ENCODE measurements at regions not wholly inside any gene's neighbourhood (a gene's known extent, or its start where the extent isn't known, plus 50 kb on each side); places are given as distances from the start of the nearest gene placed in this dataset.

DNA sequence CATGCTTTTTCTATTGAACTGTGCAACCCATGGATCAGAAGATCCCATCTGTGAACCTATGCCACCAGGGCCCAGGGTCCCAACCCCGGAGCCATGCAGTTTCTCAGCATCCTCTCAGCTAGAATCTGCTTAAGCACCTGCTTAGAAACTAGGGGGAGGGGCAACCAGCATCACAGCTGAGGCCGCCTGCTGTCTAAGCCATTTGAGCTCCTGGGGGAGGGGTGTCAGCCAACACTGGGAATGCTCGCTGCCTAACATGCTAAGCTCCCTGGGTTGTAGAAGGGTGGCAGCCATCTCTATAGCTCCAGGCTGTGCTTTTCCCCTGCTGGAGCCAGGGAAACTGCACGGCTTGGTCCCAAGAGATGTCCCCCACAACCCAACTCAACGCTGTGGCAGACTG is 322.8 kb downstream of the EDEM1 start:
- Histone ChIP-seq H3K18ac (ENCODE audit: low read length) (no peak overlapping the region), H3K27me3 (ENCODE audit: control insufficient read depth in 3 of 3, insufficient read depth in 3 of 3, low read depth in 1 of 3, low read length in 3 of 3) (no peaks in the 10 kb centered on the region), H3K27ac (replicated peaks; ENCODE audit: low read length) (no peak overlapping the region), H3K36me3 (replicated peaks in 1 of 2; ENCODE audit: control insufficient read depth in 2 of 2, insufficient read depth in 2 of 2, low read length in 2 of 2) (no peaks in the 10 kb centered on the region), H4K8ac (ENCODE audit: low read depth, low read length) (no peak overlapping the region), H3K4ac (ENCODE audit: low read length) (no peak overlapping the region), H2AK5ac (ENCODE audit: low read depth, low read length) (no peak overlapping the region), H3K9ac (ENCODE audit: low read depth, low read length, poor library complexity) (no peak overlapping the region), H3K23ac (ENCODE audit: low read depth, low read length, poor library complexity) (no peak overlapping the region), H2AFZ (ENCODE audit: low read length) (no peak overlapping the region), H4K91ac (ENCODE audit: low read depth, low read length, poor library complexity) (no peak overlapping the region), H3K4me2 (ENCODE audit: insufficient read depth, low read length, poor library complexity, severe bottlenecking) (no peak overlapping the region), H3K4me3 (ENCODE audit: low read length in 2 of 2) (no peak overlapping the region), H2BK120ac (ENCODE audit: low read depth, low read length) (no peak overlapping the region), H3K4me1 (ENCODE audit: control insufficient read depth in 2 of 2, insufficient read depth in 1 of 2, low read depth in 1 of 2, low read length in 2 of 2) (no peaks in the 10 kb centered on the region), H3K9me3 (replicated peaks in 1 of 2; ENCODE audit: control insufficient read depth in 2 of 2, insufficient read depth in 1 of 2, low read depth in 1 of 2, low read length in 2 of 2) (peaks cover 0 to 5% of the 10 kb centered on the region in 2 donors), H2BK15ac (ENCODE audit: low read length) (no peak overlapping the region), H2BK12ac (ENCODE audit: low read length) (no peak overlapping the region), H2BK5ac (ENCODE audit: low read length) (no peak overlapping the region), H3K79me1 (ENCODE audit: low read depth, low read length) (no peaks in the 10 kb centered on the region), H3K14ac (ENCODE audit: low read length) (no peak overlapping the region)
- no peak for DNase-seq (ENCODE audit: low spot score)
- WGBS, 2 donors (ENCODE audit: extremely low coverage in 2 of 2, insufficient read length in 2 of 2, insufficient replicate concordance in 1 of 2), result no CpG with 5 or more reads among the region's 5 CpGs

DNA sequence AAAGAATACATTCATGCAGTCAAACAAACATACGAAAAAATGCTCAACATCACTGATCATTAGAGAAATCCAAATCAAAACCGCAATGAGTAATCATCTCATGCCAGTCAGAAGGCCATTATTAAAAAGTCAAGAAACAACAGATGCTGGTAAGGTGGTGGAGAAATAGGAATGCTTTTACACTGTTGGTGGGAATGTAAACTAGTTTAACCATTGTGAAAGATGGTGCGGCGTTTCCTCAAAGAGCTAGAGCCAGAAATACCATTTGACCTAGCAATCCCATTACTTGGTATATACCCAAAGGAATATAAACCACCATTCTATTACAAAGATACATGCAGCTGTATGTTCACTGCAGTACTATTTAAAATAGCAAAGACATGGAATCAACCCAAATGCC is 330.4 kb downstream of the EDEM1 start:
- Histone ChIP-seq H2BK15ac (ENCODE audit: low read length) (no peak overlapping the region), H3K4me3 (ENCODE audit: low read length in 2 of 2) (no peak overlapping the region), H2BK120ac (ENCODE audit: low read depth, low read length) (no peak overlapping the region), H2AK5ac (ENCODE audit: low read depth, low read length) (no peak overlapping the region), H3K4ac (ENCODE audit: low read length) (no peak overlapping the region), H3K27ac (replicated peaks; ENCODE audit: low read length) (no peak overlapping the region), H3K18ac (ENCODE audit: low read length) (no peak overlapping the region), H2BK12ac (ENCODE audit: low read length) (no peak overlapping the region), H2BK5ac (ENCODE audit: low read length) (no peak overlapping the region), H3K9ac (ENCODE audit: low read depth, low read length, poor library complexity) (no peak overlapping the region), H4K91ac (ENCODE audit: low read depth, low read length, poor library complexity) (no peak overlapping the region), H3K27me3 (ENCODE audit: control insufficient read depth in 3 of 3, insufficient read depth in 3 of 3, low read depth in 1 of 3, low read length in 3 of 3) (no peaks in the 10 kb centered on the region), H3K4me1 (ENCODE audit: control insufficient read depth in 2 of 2, insufficient read depth in 1 of 2, low read depth in 1 of 2, low read length in 2 of 2) (no peaks in the 10 kb centered on the region), H3K14ac (ENCODE audit: low read length) (no peak overlapping the region), H4K8ac (ENCODE audit: low read depth, low read length) (no peak overlapping the region), H3K79me1 (ENCODE audit: low read depth, low read length) (no peaks in the 10 kb centered on the region), H3K36me3 (replicated peaks in 1 of 2; ENCODE audit: control insufficient read depth in 2 of 2, insufficient read depth in 2 of 2, low read length in 2 of 2) (no peaks in the 10 kb centered on the region), H3K4me2 (ENCODE audit: insufficient read depth, low read length, poor library complexity, severe bottlenecking) (no peak overlapping the region), H3K9me3 (replicated peaks in 1 of 2; ENCODE audit: control insufficient read depth in 2 of 2, insufficient read depth in 1 of 2, low read depth in 1 of 2, low read length in 2 of 2) (no peaks in the 10 kb centered on the region), H3K23ac (ENCODE audit: low read depth, low read length, poor library complexity) (no peak overlapping the region), H2AFZ (ENCODE audit: low read length) (no peak overlapping the region)
- no peak for DNase-seq (ENCODE audit: low spot score)
- no CpG with 5 or more reads among the region's 4 CpGs for WGBS, 2 donors (ENCODE audit: extremely low coverage in 2 of 2, insufficient read length in 2 of 2, insufficient replicate concordance in 1 of 2)

DNA sequence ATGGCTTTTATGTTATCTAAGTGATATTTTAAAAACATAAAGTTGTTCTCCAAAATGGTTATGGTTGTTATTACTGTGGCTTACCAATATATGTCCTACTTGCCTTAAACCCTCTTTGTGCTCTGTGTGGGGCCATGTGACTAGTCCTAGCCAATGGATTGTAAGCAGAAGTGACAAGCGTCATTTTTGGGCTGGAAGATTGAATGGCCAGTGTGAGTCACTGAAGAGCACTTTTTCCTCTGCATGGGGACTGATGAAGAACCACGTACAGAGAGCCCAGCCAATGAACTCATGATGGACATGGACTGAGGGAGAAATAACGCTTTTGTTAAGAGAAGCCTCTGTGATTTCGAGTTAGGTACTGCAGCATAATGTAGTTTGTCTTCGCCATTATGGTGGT is 332.7 kb downstream of the EDEM1 start:
- no peaks in the 10 kb centered on the region for H3K27me3 ChIP-seq (ENCODE audit: control insufficient read depth in 3 of 3, insufficient read depth in 3 of 3, low read depth in 1 of 3, low read length in 3 of 3)
- no peak for DNase-seq (ENCODE audit: low spot score)
- H3K4me1 ChIP-seq (ENCODE audit: control insufficient read depth in 2 of 2, insufficient read depth in 1 of 2, low read depth in 1 of 2, low read length in 2 of 2), result no peaks in the 10 kb centered on the region
- no peak overlapping the region for H2BK120ac ChIP-seq (ENCODE audit: low read depth, low read length)
- H3K18ac ChIP-seq (ENCODE audit: low read length), result no peak overlapping the region
- H3K27ac ChIP-seq (replicated peaks; ENCODE audit: low read length), result no peak overlapping the region
- no peak overlapping the region for H4K8ac ChIP-seq (ENCODE audit: low read depth, low read length)
- no peak overlapping the region for H3K4ac ChIP-seq (ENCODE audit: low read length)
- no peak overlapping the region for H3K23ac ChIP-seq (ENCODE audit: low read depth, low read length, poor library complexity)
- H3K9me3 ChIP-seq (replicated peaks in 1 of 2; ENCODE audit: control insufficient read depth in 2 of 2, insufficient read depth in 1 of 2, low read depth in 1 of 2, low read length in 2 of 2), result no peaks in the 10 kb centered on the region
- H2BK12ac ChIP-seq (ENCODE audit: low read length), result no peak overlapping the region
- no peaks in the 10 kb centered on the region for H3K36me3 ChIP-seq (replicated peaks in 1 of 2; ENCODE audit: control insufficient read depth in 2 of 2, insufficient read depth in 2 of 2, low read length in 2 of 2)
- H3K4me3 ChIP-seq (ENCODE audit: low read length in 2 of 2), result no peak overlapping the region
- WGBS, 2 donors (ENCODE audit: extremely low coverage in 2 of 2, insufficient read length in 2 of 2, insufficient replicate concordance in 1 of 2), result no CpG with 5 or more reads among the region's 5 CpGs
- no peak overlapping the region for H2AFZ ChIP-seq (ENCODE audit: low read length)
- no peak overlapping the region for H2BK5ac ChIP-seq (ENCODE audit: low read length)
- H3K4me2 ChIP-seq (ENCODE audit: insufficient read depth, low read length, poor library complexity, severe bottlenecking), result no peak overlapping the region
- H3K79me1 ChIP-seq (ENCODE audit: low read depth, low read length), result no peaks in the 10 kb centered on the region
- no peak overlapping the region for H3K14ac ChIP-seq (ENCODE audit: low read length)
- no peak overlapping the region for H4K91ac ChIP-seq (ENCODE audit: low read depth, low read length, poor library complexity)
- H3K9ac ChIP-seq (ENCODE audit: low read depth, low read length, poor library complexity), result no peak overlapping the region
- H2AK5ac ChIP-seq (ENCODE audit: low read depth, low read length), result no peak overlapping the region
- H2BK15ac ChIP-seq (ENCODE audit: low read length), result no peak overlapping the region

DNA sequence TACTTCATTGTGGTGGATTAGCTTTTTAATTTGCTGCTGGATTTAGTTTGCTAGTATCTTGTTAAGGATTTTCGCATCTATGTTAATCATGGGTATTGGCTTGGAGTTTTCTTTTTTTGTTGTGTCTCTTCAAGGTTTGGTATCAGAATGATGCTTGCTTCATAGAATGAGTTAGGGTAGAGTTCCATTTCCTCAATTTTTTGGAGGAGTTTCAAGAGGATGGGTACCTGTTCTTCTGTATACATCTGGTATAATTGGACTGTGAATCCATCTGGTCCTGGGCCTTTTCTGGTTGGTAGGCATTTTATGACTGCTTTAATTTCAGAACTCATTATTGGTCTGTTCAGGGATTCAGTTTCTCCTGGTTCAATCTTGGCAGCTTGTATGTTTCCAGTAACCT is 335.6 kb downstream of the EDEM1 start:
- Histone ChIP-seq H2BK5ac (ENCODE audit: low read length) (no peak overlapping the region), H3K4me2 (ENCODE audit: insufficient read depth, low read length, poor library complexity, severe bottlenecking) (no peak overlapping the region), H3K27ac (replicated peaks; ENCODE audit: low read length) (no peak overlapping the region), H4K91ac (ENCODE audit: low read depth, low read length, poor library complexity) (no peak overlapping the region), H2BK15ac (ENCODE audit: low read length) (no peak overlapping the region), H4K8ac (ENCODE audit: low read depth, low read length) (no peak overlapping the region), H3K14ac (ENCODE audit: low read length) (no peak overlapping the region), H3K18ac (ENCODE audit: low read length) (no peak overlapping the region), H3K79me1 (ENCODE audit: low read depth, low read length) (no peaks in the 10 kb centered on the region), H3K4me1 (ENCODE audit: control insufficient read depth in 2 of 2, insufficient read depth in 1 of 2, low read depth in 1 of 2, low read length in 2 of 2) (no peaks in the 10 kb centered on the region), H3K9me3 (replicated peaks in 1 of 2; ENCODE audit: control insufficient read depth in 2 of 2, insufficient read depth in 1 of 2, low read depth in 1 of 2, low read length in 2 of 2) (no peaks in the 10 kb centered on the region), H3K27me3 (ENCODE audit: control insufficient read depth in 3 of 3, insufficient read depth in 3 of 3, low read depth in 1 of 3, low read length in 3 of 3) (no peaks in the 10 kb centered on the region), H2AK5ac (ENCODE audit: low read depth, low read length) (no peak overlapping the region), H3K9ac (ENCODE audit: low read depth, low read length, poor library complexity) (no peak overlapping the region), H3K4ac (ENCODE audit: low read length) (no peak overlapping the region), H2BK12ac (ENCODE audit: low read length) (no peak overlapping the region), H3K4me3 (ENCODE audit: low read length in 2 of 2) (no peak overlapping the region), H2BK120ac (ENCODE audit: low read depth, low read length) (no peak overlapping the region), H3K23ac (ENCODE audit: low read depth, low read length, poor library complexity) (no peak overlapping the region), H2AFZ (ENCODE audit: low read length) (no peak overlapping the region), H3K36me3 (replicated peaks in 1 of 2; ENCODE audit: control insufficient read depth in 2 of 2, insufficient read depth in 2 of 2, low read length in 2 of 2) (no peaks in the 10 kb centered on the region)
- DNase-seq (ENCODE audit: low spot score), result no peak
- no CpG with 5 or more reads among the region's 1 CpG for WGBS, 2 donors (ENCODE audit: extremely low coverage in 2 of 2, insufficient read length in 2 of 2, insufficient replicate concordance in 1 of 2)
